SK-N-MC (cell line): ENCODE measurements at regions not wholly inside any gene's neighbourhood (a gene's known extent, or its start where the extent isn't known, plus 50 kb on each side); places are given as distances from the start of the nearest gene placed in this dataset.

ENCODE experiments used
- DNase-seq: peaks from one replicate; pipeline ENCODE4 v3.0.0-alpha.2; 2011; ENCODE audit warnings: low read depth, low spot score
- H3K27ac ChIP-seq: fragments of 200-600 bp; sonication (generic); 2 replicates; pipeline ENCODE4 v1.5.1; 2016; ENCODE audit warnings: mixed run types
- H3K36me3 ChIP-seq: fragments of 200-600 bp; sonication (generic); 2 replicates; pipeline ENCODE4 v1.6.1; 2017; ENCODE audit warnings: antibody characterized with exemption, low read length, mixed read lengths; ENCODE audit not compliant: insufficient read depth
- H3K4me3 ChIP-seq: fragments of 200-600 bp; sonication (generic); 2 replicates; pipeline ENCODE4 v1.5.1; 2016
- H3K9ac ChIP-seq: fragments of 200-600 bp; sonication (generic); 2 replicates; pipeline ENCODE4 v1.8.0; 2017; ENCODE audit warnings: mixed run types, mixed read lengths; ENCODE audit not compliant: insufficient read length
- H3K9me3 ChIP-seq: fragments of 200-600 bp; sonication (generic); 2 replicates; pipeline ENCODE4 v1.6.1; 2017; ENCODE audit warnings: low read depth, mild to moderate bottlenecking, antibody characterized with exemption, low read length, moderate library complexity, mixed read lengths
- POLR2AphosphoS5 ChIP-seq: IDR thresholded peaks from 2 replicates; pipeline ENCODE4 v1.6.1; 2012; ENCODE audit warnings: mild to moderate bottlenecking, low read depth, low read length, borderline replicate concordance

DNA sequence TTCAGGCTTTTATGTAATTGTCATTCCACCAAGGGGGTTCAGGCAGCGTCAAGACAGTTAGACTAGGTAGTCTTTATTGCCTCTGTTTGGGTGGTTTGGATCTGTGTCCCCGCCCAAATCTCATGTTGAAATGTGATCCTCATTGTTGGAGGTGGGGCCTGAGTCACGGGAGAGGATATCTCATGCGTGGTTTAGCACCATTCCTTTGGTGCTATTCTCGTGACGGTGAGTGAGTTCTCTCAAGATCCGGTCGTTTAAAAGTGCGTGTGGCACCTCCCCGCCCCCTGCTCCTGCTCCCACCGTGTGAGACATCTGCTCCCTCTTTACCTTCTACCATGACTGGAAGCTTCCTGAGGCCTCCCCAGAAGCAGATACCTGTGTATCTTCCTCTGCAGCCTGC is 51.3 kb upstream of the FOXC1 start:
- Histone ChIP-seq H3K9ac (no peak overlapping the region), H3K36me3 (no peaks in the 10 kb centered on the region), H3K9me3 (no peaks in the 10 kb centered on the region), H3K27ac (no peak overlapping the region), H3K4me3 (no peak overlapping the region)
- TF ChIP-seq POLR2AphosphoS5: no peak
- no peak for DNase-seq
